HEK293T (cell line): ENCODE measurements at regions not wholly inside any gene's neighbourhood (a gene's known extent, or its start where the extent isn't known, plus 50 kb on each side); places are given as distances from the start of the nearest gene placed in this dataset.
"Not testable (repeated sequence)": the region's sequence is repeated elsewhere in the genome, so short reads cannot be mapped to it uniquely, and the experiment has no call there.

Experiments used
- ARNT ChIP-seq: fragments of 450-650 bp; IDR thresholded peaks from 2 replicates; pipeline ENCODE4 v1.6.1; 2017; ENCODE audit warnings: mild to moderate bottlenecking
- BHLHE40 ChIP-seq: fragments of 450-650 bp; IDR thresholded peaks from 2 replicates; pipeline ENCODE4 v1.6.1; 2016; ENCODE audit warnings: mild to moderate bottlenecking, moderate library complexity, borderline replicate concordance
- FOXA1 ChIP-seq: fragments of 450-650 bp; IDR thresholded peaks from 2 replicates; pipeline ENCODE4 v1.6.1; 2016; ENCODE audit warnings: mild to moderate bottlenecking
- FOXK2 ChIP-seq: fragments of 450-650 bp; IDR thresholded peaks from 2 replicates; pipeline ENCODE4 v1.6.1; 2016; ENCODE audit warnings: mild to moderate bottlenecking
- FOXM1 ChIP-seq: fragments of 450-650 bp; IDR thresholded peaks from 2 replicates; pipeline ENCODE4 v1.6.1; 2017; ENCODE audit warnings: mild to moderate bottlenecking, borderline replicate concordance
- HDGF ChIP-seq: fragments of 450-650 bp; IDR thresholded peaks from 2 replicates; pipeline ENCODE4 v1.6.1; 2017; ENCODE audit warnings: antibody characterized with exemption, borderline replicate concordance
- PKNOX1 ChIP-seq: fragments of 450-650 bp; IDR thresholded peaks from 2 replicates; pipeline ENCODE4 v1.6.1; 2016
- SP1 ChIP-seq: fragments of 450-650 bp; IDR thresholded peaks from 2 replicates; pipeline ENCODE4 v1.6.1; 2017
- SUZ12 ChIP-seq: fragments of 450-650 bp; IDR thresholded peaks from 2 replicates; pipeline ENCODE4 v1.6.1; 2016; ENCODE audit warnings: mild to moderate bottlenecking
- TARDBP ChIP-seq: fragments of 450-650 bp; IDR thresholded peaks from 2 replicates; pipeline ENCODE4 v1.6.1; 2016
- ZNF384 ChIP-seq: fragments of 450-650 bp; IDR thresholded peaks from 2 replicates; pipeline ENCODE4 v1.6.1; 2016

GRCh38 chr1:149415373-149415772 lies 59.5 kb upstream of the NBPF19 start:
- not testable (repeated sequence) for TF ChIP-seq SUZ12, ARNT, TARDBP, BHLHE40, FOXK2, FOXA1, SP1, FOXM1, ZNF384, PKNOX1, HDGF
